HG03135 (cell line): ENCODE measurements at regions not wholly inside any gene's neighbourhood (a gene's known extent, or its start where the extent isn't known, plus 50 kb on each side); places are given as distances from the start of the nearest gene placed in this dataset.
"Not testable (repeated sequence)": the region's sequence is repeated elsewhere in the genome, so short reads cannot be mapped to it uniquely, and the experiment has no call there.

Experiments
- ATAC-seq: cut with Tn5 transposase; IDR thresholded peaks from one replicate; pipeline ENCODE4 v1.9.1; 2021; ENCODE audit warnings: mild to moderate bottlenecking, moderate library complexity; ENCODE audit not compliant: unreplicated experiment

DNA sequence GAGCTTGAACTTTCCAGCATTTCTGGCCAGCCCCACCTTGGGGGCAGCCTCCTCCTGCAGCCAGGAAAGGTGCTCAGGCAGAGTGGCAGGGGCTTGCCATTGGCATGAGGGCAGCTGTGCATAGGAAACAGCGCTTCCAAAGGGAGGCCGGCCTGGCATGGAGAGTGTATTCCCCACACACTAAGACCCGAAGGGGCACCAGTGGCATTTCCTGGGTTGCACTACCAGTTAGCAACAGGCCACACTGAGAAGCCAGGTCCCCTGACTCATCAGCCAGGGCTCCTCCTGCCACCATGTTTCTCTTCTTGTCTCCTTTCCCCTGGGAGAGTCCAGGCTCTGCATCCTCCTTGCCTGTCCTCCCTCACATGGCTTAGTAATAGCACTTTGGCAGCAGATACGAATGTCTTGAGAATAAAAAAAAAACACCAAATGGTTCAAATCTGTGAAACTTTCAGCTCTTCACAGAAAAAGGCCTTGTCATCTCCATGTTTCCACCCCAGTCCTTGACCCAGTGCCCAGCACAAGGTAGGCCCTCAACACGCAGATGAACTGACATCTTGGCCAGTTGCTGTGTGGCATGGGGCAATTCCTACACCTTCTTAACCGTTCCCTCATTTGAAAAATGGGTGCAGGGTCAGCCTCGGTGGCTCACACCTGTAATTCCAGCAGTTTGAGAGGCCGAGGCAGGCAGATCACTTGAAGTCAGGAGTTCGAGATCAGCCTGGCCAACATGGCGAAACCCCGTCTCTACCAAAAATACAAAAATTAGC lies 180.4 kb downstream of the SMAD6 start:
- ATAC-seq = no peak

DNA sequence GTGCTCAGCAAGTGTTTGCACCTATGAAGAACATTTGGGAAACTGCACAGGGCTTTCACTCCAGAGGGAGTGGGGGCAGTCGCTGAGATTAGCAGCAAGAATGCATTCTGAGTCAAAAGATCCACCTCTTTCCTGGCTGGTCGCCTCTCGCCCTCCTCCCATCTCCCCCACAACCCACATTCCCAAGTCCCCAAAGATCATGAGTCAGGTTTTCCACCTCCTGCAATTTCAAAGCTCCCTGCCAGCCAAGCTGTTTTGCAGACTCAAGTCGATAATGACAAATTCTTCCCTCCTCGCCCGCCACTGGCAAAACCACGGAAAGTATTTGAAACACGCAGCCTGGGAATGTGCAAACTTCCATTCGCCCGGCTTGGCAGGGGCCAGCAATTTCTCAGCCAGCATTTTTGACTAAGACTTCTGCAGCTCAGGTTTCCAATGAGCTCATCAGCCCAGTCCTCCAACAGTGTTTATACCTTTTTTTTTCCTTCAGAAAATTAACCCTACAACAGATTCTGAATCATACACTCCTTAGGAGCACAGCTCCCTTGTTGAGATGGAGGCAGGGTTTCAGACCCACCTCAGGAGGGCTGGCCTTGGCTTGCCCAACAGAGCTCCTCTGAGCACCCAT lies 181.4 kb downstream of the SMAD6 start:
- ATAC-seq = no peak

DNA sequence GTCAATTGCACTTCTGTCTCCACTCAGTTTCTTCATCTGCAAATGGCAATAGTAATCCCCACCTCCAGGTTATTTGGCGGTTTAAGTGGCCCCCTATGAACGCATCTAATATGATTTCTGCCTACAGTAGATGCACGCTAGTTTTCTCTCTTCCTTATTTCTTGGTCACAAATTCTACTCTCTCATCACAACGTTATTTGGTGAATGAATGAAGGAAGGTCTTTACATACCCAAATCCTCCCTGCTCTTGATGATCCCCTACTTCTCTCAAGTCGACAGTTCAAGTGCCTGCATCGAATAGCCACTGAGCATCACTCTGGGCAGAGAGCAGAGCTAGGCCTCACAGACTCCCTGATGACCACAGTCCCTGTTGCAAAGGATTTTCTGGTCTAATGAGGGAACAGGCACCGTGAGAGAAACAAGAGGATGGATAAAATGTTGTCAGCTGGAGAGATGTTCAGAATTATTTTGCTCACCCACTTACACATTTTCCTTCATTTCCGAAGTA lies 181.2 kb upstream of the SMAD3 start:
- no peak for ATAC-seq

DNA sequence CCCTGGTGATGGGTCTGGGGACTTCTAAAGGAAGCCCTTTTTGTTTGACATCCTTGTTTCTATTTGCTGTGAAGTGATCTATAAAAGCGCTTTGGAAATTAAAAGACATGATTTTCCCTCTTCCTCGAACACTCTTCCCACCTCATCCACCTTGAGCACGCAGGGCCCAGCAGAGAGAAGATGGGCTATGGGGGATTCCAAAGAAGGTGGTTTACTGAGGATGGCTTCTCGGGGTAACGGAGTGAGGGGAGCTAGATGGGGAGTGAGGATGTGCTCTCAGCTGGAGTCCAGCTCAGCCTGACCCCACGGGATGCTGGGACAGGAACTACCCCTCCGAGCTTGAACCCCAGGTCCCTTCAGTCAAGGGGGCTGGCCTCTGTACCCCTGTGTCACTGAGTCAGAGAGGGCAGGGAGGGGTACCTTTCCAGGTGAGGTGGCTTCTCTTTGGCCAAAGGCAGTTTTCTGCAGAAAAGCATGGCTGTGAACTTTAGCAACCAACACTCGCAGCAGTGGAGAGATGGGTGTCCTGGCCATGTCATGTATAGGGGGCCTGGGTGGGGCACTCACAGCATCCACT lies 180.7 kb upstream of the SMAD3 start:
- no peak for ATAC-seq

DNA sequence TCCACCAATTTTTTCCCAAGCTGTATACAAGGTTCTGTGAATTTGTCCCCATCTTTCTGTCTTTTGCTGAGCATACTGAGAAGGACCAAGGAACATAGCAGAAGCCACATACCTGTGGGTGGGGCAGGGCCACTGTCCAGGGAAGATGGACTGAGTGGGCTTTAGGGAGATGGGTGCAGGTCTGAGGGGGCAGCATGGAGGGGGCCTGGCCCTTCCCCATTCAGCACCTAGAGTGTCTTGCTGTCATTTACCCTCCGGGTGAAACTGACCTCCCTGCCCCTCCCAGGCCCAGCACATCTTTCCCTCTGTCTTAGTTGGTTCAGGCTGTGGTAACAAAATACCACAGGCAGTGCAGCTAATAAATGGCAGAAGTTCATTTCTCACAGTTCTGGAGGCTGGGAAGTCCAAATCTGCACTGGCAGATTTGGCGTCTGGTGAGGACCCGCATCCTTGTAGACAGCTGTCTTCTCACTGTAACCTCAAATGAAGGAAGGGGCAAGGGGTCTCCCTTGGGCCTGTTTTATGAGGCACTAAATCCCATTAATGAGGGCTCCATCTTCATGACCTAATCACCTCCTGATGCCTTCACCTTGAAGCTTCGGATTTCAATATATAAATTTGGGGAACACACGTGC lies 180.0 kb upstream of the SMAD3 start:
- no peak for ATAC-seq

DNA sequence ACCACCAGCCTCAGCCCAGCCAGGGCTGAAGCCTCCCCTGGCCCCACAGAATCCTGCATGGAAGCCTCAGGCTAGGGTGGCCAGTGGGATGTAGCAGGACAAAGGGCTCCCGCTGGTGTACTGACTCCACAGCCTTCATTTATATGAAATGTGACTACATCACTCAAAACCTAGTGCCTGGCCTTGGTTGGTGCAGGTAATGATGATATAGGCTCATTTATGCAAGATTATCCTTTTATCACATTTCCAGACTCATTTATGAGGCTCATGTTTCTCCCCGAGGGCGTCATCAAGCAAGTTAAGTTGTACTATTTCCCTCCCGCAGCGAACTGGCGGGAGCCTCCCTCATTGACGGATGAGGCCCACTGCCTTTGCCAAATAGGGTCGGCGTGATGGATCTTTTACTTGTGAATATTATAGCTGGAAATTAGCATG lies 179.1 kb upstream of the SMAD3 start:
- ATAC-seq = no peak

DNA sequence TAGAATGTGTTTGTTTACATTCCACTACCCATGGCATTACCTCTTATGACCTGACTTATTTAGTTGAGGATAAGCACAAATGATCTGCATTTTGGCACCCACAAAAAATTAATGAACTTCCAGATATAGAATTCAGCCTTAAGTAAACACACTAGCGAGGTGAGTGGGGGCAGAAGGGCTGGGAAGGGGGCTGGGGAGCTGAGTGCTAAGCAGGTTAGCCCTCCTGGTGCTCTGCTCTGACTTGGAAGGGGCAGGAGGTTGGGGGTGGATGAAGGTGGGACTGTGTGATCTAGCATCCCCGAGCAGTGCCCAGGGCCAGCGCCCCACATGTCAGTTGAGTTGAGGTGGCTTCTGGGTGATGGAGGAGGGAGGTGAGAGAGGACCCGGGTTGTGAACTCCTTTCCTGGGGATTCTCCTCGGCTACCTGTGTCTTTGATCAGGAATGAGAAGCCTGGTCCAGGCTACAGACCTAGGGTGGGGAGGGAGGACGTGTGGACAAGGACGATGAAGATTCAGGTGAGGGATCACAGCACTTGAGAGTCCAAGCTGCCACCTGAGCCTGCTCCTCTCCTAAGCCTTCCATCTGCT lies 178.6 kb upstream of the SMAD3 start:
- no peak for ATAC-seq

DNA sequence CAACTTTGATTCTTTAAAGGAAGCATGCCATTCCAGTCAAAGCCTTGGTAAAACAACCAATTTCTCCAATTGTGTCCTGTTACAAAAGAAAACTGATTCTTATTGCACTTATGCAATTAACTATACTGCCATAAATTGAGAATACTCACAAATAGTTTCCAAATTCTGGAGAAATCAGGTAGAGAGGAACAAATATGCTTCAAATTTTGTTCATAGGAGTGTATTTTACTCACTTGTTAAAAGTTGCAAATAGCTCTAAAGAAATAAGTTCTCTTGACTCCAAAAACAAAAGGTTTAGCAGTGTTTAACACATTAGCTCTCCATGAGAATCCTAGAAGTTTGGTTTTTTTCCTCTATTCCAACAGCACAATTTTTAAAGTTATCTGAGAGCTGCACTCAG lies 176.1 kb upstream of the SMAD3 start:
- not testable (repeated sequence) for ATAC-seq

DNA sequence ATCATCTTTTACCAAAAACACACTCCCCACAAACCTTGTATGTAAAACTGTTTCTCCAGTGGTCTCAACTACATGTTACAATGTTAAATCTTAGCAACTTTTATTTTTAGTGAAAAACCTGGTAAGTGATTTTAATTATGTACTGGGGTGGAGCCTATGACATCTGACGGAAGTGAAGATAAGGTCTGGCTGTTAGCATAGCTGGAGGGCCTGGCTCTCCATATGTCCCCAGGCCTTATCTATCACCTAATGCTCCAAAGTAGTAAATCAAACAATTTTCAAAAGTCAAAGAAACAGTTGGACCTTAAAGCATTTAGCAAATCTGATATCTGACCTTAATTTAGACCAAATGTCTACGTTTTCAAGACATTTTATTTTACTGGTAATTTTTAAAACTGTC lies 173.6 kb upstream of the SMAD3 start:
- ATAC-seq = no peak

DNA sequence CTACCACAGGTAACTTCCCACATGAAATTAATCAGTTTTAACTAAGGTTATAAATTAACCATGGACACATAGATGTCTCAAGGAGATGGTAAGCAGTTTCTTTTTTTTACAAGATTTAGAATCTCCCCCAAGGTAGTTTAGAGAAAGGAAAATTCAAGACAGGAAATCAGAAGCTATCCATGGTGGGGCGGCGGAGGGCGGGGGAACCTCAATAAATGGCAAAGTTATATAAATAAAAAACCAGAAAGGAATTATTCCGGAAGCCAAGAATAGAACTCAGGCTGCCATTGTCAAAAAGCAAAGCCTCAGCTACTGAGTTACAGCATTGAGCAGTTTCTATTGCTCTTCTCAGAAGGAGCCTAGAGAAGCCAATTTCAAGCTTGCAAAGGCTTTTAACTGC lies 172.1 kb upstream of the SMAD3 start:
- no peak for ATAC-seq

DNA sequence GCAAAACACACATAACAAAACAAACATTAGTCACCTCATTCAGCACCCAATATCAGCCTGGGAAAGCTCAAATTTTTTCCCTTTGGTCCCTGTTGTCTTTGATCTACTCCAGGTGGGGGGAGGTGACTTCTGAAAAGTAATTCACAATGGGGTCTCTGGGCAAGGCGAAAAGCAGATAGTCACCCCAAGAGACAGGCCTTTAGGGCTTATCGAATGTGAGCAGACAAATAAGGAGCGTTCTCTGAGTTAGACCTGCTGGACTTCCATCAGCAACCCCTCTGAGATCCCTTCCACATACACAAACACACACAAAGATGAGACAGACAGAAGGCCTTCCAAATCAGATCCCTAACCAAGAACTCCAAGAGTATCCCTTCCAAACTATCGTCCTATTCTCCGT lies 171.0 kb upstream of the SMAD3 start:
- no peak for ATAC-seq

DNA sequence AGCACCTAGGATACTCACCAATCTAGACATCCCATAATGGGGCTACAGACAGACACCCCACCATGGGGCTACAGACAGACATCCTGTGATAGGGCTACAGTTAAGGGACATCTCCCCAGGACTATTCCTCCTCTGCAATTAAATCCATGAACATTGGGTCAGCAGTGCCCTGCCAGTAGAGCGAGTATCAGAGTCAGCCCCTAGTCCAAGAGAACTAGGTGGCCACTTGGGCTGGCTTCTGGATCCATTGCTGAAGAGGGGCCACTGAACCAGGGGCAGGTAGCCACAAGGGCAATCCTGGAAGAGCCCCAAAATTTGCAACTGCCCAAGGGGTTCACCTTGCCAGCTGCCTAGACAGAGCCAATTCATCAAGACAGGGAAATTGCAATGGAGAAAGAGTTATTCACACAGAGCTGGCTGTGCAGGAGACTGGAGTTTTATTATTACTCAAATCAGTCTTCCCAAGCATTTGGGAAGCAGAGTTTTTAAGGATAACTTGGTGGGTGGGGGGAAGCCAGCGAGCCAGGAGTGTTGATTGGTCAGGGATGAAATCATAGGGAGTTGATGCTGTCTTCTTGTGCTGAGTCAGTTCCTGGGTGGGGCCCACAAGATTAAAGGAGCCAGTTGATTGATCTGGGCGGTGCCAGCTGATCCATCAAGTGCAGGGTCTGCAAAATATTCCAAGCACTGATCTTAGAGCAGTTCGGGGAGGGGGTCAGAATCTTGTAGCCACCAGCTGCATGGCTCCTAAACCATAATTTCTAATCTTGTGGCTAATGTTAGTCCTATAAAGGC lies 170.2 kb upstream of the SMAD3 start:
- ATAC-seq = no peak

DNA sequence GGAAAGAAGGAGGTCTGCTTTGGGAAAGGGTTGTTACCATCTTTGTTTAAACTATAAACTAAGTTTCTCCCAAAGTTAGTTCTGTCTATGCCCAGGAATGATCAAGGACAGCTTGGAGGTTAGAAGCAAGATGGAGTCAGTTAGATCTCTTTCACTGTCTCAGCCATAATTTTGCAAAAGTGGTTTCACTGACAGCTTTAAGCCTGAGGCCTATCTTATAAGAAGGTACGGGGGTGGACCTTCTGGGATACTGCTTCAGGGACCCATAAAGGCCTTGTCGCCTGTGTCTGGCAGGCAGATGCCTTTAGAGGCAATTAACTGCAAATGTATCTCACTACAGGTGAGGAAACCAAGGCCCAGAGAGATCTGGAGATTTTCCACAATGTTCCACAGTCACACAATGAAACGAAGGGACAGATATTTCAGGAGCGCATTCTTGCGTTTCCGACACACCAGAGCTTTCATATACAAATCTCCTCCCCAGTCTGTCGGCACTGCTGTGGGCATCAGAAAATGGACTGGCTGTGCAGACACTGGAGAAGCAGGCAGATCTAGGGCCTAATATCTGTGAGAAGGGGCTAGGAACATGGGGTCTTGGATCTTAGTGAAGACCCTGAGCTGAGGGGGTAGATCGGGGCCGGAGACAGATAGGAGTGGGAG lies 169.5 kb upstream of the SMAD3 start:
- no peak for ATAC-seq

DNA sequence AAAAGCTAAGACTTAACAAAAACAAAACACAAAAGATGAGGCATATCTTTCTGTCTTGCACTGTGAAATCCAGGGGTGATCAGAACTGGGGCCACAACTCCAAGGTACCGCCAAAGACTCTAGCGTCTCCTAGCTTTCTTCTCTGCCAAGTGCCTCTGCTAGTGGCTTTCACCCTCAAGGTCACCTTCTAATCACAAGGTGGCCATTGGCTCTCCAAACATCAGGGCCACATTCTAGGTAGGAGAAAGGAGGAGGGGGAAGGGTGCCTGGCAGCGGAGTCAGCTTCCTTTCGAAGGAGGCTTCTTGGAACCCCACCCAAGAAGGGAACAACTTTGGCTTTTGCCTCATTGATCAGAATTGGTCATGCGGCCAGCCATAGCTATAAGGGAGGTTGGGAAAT lies 168.8 kb upstream of the SMAD3 start:
- no peak for ATAC-seq

DNA sequence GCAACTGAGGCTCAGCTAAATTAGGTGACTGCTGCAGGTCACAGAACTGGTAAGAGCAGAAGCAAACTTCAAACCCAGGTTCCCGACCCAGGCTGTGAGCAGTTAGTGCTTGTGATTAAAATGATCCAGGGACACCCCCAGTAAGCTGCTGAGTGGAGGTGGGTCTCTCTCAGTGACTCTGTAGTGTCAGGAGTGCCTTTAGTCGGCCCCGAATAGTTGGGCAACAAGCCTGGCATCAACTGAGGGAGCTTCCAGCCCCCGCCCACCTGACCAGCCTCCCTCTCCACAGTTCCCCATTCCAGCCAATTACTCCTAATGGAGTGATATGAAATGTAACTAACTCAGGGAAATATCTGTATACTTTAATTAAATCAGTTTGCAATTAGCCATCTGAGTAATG lies 168.0 kb upstream of the SMAD3 start:
- ATAC-seq = no peak

DNA sequence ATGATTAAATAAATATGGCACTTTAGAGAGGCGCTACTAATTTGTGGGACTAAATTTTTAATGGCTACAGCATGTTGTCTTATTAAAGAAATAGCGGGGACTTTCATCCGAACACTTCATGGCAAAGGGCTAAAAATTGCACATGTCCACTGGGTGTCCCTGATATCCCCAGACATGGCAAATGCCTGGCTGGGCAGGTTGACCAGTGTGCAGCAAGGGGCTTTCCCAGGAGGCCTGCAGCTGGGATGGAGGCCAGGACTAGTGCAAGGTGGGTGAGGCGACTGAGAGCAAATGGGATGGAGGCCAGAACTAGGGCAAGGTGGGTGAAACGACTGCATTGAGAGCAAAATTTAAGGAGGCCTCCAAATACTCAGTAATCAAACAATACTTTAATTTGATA lies 167.4 kb upstream of the SMAD3 start:
- ATAC-seq = no peak

DNA sequence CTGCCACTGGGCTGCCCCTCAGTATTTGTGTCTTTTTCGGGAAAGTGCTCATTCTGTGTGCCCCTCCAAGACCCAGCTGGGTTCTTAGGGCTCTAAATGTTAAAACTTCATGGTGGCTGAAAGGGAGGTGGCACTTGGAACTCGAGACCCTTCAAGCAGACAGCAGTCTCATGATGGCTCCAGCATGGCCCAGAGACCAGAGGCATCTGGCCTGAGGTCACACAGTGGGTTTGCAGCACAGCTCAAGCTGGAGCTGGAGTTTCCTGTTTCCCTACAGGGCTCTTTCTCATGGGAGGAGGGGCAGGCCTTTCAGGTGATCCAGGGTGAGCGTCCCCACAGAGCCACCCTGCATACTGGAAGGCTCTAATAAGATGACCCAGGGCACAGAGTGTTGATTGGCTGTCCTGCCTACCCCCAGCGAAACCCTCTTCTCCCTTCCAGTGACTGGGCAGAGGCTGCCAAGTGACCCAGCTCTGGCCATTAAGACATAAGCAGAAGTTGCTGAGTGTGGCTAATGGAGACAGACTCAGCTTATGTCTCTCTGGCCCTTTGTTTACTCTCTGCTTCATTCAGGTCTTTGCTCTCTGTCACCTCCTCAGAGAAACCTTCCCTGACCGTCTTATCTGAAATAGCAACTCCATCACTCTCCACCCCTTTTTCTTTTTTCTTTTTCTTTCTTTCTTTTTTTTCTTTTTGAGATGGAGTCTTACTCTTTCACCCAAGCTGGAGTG lies 166.6 kb upstream of the SMAD3 start:
- no peak for ATAC-seq

DNA sequence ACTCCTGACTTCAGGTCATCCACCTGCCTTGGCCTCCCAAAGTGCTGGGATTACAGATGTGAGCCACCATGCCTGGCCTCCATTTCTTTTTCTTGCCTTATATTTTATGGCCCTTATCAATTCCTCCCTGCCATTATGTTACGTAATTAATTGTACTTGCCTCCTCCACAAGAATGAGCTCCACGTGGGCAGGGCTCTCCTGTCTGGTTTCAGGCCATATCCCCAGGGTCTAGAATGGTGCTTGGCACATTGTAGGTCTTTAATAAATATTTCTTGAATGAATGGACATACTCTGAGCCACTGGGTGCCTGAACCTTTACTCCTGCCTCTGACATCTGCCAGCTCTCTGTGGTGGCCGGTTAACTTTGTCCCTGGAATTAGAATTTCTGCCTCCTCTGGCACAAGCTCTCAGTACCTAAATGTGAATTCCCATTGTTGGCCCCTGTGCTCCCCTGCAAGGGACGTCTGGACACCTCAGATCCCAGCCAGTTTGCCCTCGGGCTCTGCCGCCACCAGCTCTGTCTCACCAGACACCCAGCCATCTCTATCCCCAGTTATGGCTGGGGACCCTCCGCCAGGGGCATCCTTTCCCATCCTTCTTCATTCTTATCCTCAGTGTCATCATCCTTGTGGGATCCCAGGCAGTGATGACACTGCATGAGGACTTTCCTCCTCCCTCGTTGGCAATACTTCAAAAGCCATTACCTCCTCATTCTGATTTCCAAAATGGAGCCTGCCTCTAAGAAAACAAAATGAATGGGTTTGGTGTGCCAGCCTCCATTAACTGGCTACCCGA lies 165.6 kb upstream of the SMAD3 start:
- ATAC-seq = no peak
